ENCODE measurements at regions not wholly inside any gene's neighbourhood (a gene's known extent, or its start where the extent isn't known, plus 50 kb on each side); places are given as distances from the start of the nearest gene placed in this dataset.

DNA sequence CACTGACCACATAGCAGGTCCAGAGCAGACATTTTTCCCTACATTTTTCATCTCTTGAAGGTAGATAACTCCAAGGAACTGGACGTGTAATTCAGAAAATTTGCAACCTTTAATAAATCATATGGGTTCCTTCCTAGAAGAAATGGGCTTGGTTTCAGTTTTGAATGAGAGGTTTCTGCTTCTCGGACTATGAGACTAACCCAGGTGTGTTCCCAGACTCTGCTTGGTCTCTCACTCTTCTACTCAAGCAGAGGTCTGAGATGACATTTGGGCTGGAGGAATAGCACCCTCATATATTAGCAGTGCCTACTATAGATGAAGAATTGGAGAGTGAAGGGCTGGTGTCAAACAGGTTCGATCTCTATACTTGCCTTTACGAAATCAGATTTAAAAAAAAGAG is 231.2 kb downstream of the DOK5 start:
- no peak for DNase-seq
- Mint-ChIP-seq H3K4me1 (no peaks in the 10 kb centered on the region), H3K27ac (no peak overlapping the region), H3K9me3 (no peaks in the 10 kb centered on the region), H3K36me3 (ENCODE audit: low read depth) (no peaks in the 10 kb centered on the region), H3K4me3 (no peak overlapping the region), H3K27me3 (ENCODE audit: low read depth, poor library complexity) (peaks cover 2% of the 10 kb centered on the region)
- TF ChIP-seq, protein P1, sequence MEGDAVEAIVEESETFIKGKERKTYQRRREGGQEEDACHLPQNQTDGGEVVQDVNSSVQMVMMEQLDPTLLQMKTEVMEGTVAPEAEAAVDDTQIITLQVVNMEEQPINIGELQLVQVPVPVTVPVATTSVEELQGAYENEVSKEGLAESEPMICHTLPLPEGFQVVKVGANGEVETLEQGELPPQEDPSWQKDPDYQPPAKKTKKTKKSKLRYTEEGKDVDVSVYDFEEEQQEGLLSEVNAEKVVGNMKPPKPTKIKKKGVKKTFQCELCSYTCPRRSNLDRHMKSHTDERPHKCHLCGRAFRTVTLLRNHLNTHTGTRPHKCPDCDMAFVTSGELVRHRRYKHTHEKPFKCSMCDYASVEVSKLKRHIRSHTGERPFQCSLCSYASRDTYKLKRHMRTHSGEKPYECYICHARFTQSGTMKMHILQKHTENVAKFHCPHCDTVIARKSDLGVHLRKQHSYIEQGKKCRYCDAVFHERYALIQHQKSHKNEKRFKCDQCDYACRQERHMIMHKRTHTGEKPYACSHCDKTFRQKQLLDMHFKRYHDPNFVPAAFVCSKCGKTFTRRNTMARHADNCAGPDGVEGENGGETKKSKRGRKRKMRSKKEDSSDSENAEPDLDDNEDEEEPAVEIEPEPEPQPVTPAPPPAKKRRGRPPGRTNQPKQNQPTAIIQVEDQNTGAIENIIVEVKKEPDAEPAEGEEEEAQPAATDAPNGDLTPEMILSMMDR (IDR thresholded peaks at IDR 0.05) = no peak

DNA sequence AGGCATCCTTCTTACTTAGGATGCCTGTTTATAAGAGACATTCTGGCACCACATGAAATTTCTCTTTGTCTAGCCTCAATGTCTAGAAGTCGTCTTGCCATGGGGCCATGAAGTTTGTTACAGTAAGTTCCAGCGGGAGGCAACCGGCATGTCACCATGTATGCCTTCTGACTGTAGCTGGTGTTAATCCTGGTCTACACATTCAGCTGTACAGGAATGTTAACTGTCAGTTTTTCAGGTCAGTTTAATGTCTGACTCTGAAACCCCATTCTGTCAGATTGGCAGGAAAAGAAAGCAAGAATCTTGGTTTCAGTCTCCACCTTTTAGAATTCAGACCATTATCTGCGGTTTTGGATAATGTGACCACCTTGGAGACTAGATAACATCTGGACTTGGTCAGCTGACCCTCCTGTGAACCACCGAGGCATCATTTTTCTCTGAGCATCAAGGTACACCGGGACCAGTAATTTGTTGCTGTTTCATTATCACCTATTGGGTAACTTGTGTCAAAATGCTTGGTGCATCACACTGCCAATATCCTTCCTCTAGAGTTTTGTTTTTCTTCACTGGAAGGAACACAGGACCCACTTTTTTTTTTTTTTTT is 228.7 kb downstream of the DOK5 start:
- no peaks in the 10 kb centered on the region for H3K4me1 Mint-ChIP-seq
- TF ChIP-seq, protein P1 (IDR thresholded peaks at IDR 0.05) = no peak

More for the DNA sequence above, 228.7 kb downstream of the DOK5 start:
- Mint-ChIP-seq H3K9me3 (no peaks in the 10 kb centered on the region), H3K27ac (no peak overlapping the region), H3K4me3 (no peak overlapping the region), H3K27me3 (ENCODE audit: low read depth, poor library complexity) (peaks cover 6% of the 10 kb centered on the region), H3K36me3 (ENCODE audit: low read depth) (no peaks in the 10 kb centered on the region)
- no peak for DNase-seq
